ENCODE measurements at regions not wholly inside any gene's neighbourhood (a gene's known extent, or its start where the extent isn't known, plus 50 kb on each side); places are given as distances from the start of the nearest gene placed in this dataset.
A peak's percentile ranks its signal among the peaks of the same experiment; 100 is the strongest.
"Not testable (repeated sequence)": the region's sequence is repeated elsewhere in the genome, so short reads cannot be mapped to it uniquely, and the experiment has no call there.

GRCh38 chr7:46320956-46321355, 399.9 kb upstream of the IGFBP3 start:
- no peak for DNase-seq (ENCODE audit: low read depth in 2 of 2)

- no peak for DNase-seq (ENCODE audit: low read depth in 2 of 2)
Measured at GRCh38 chr7:46319841-46320240, 398.8 kb upstream of the IGFBP3 start.

- DNase-seq (ENCODE audit: low read depth in 2 of 2), result no peak
Measured at GRCh38 chr7:46318276-46318675, 397.2 kb upstream of the IGFBP3 start.

- no peak for DNase-seq (ENCODE audit: low read depth in 2 of 2)
Measured at GRCh38 chr7:46317256-46317655, 396.2 kb upstream of the IGFBP3 start.

- no peak for DNase-seq (ENCODE audit: low read depth in 2 of 2)
Measured at GRCh38 chr7:46315891-46316290, 394.8 kb upstream of the IGFBP3 start.

GRCh38 chr7:46301677-46302076, 380.6 kb upstream of the IGFBP3 start:
- DNase-seq (ENCODE audit: low read depth in 2 of 2), result no peak

GRCh38 chr7:46297515-46297914, 376.4 kb upstream of the IGFBP3 start:
- DNase-seq (ENCODE audit: low read depth in 2 of 2), result no peak

GRCh38 chr7:46296526-46296925, 375.5 kb upstream of the IGFBP3 start:
- no peak for DNase-seq (ENCODE audit: low read depth in 2 of 2)

- no peak for DNase-seq (ENCODE audit: low read depth in 2 of 2)
Measured at GRCh38 chr7:46294381-46294780, 373.3 kb upstream of the IGFBP3 start.

GRCh38 chr7:46292741-46293140, 371.7 kb upstream of the IGFBP3 start:
- DNase-seq (ENCODE audit: low read depth in 2 of 2), result no peak

GRCh38 chr7:46291601-46292150, 370.6 kb upstream of the IGFBP3 start:
- DNase-seq (ENCODE audit: low read depth in 2 of 2), result no peak

- DNase-seq (ENCODE audit: low read depth in 2 of 2), result no peak
Measured at GRCh38 chr7:46291050-46291438, 370.0 kb upstream of the IGFBP3 start.

- no peak for DNase-seq (ENCODE audit: low read depth in 2 of 2)
Measured at GRCh38 chr7:46290374-46291049, 369.4 kb upstream of the IGFBP3 start.

GRCh38 chr7:46288861-46289260, 367.8 kb upstream of the IGFBP3 start:
- no peak for DNase-seq (ENCODE audit: low read depth in 2 of 2)

- DNase-seq (ENCODE audit: low read depth in 2 of 2), result no peak
Measured at GRCh38 chr7:46288010-46288409, 366.9 kb upstream of the IGFBP3 start.

- no peak for DNase-seq (ENCODE audit: low read depth in 2 of 2)
Measured at GRCh38 chr7:46286957-46287356, 365.9 kb upstream of the IGFBP3 start.

GRCh38 chr7:46286356-46286755, 365.3 kb upstream of the IGFBP3 start:
- no peak for DNase-seq (ENCODE audit: low read depth in 2 of 2)

GRCh38 chr7:46285878-46286277, 364.8 kb upstream of the IGFBP3 start:
- DNase-seq (ENCODE audit: low read depth in 2 of 2), result no peak

- no peak for DNase-seq (ENCODE audit: low read depth in 2 of 2)
Measured at GRCh38 chr7:46283852-46284251, 362.8 kb upstream of the IGFBP3 start.

- DNase-seq (ENCODE audit: low read depth in 2 of 2), result peak in 1 of 2 donors; percentile 8
Measured at GRCh38 chr7:46282155-46282554, 361.1 kb upstream of the IGFBP3 start.

GRCh38 chr7:46281071-46281470, 360.0 kb upstream of the IGFBP3 start:
- no peak for DNase-seq (ENCODE audit: low read depth in 2 of 2)

GRCh38 chr7:46279290-46279689, 358.2 kb upstream of the IGFBP3 start:
- no peak for DNase-seq (ENCODE audit: low read depth in 2 of 2)

- DNase-seq (ENCODE audit: low read depth in 2 of 2), result no peak
Measured at GRCh38 chr7:46264646-46265045, 343.6 kb upstream of the IGFBP3 start.

- not testable (repeated sequence) for DNase-seq (ENCODE audit: low read depth in 2 of 2)
Measured at GRCh38 chr7:46261638-46262037, 340.6 kb upstream of the IGFBP3 start.

Data from lung microvascular endothelial cell (primary cell).